ENCODE measurements at regions not wholly inside any gene's neighbourhood (a gene's known extent, or its start where the extent isn't known, plus 50 kb on each side); places are given as distances from the start of the nearest gene placed in this dataset.

- DNase-seq (ENCODE audit: extremely low spot score): no peak
- TF ChIP-seq FOXK2 (IDR thresholded peaks at IDR 0.05) (no peak), SP1 (IDR thresholded peaks at IDR 0.05) (no peak), FOXM1 (IDR thresholded peaks at IDR 0.05; ENCODE audit: borderline replicate concordance) (no peak), HDGF (IDR thresholded peaks at IDR 0.05; ENCODE audit: borderline replicate concordance) (no peak), FOXA1 (IDR thresholded peaks at IDR 0.05) (no peak), ZNF384 (IDR thresholded peaks at IDR 0.05) (no peak), ELF4 (IDR thresholded peaks at IDR 0.05) (no peak), PKNOX1 (IDR thresholded peaks at IDR 0.05) (no peak), LEF1 (IDR thresholded peaks at IDR 0.05; ENCODE audit: borderline replicate concordance) (no peak), ARNT (IDR thresholded peaks at IDR 0.05) (no peak), NFRKB (IDR thresholded peaks at IDR 0.05) (no peak), L3MBTL2 (conservative IDR thresholded peaks at IDR 0.05) (no peak), TARDBP (IDR thresholded peaks at IDR 0.05) (no peak), BHLHE40 (IDR thresholded peaks at IDR 0.05; ENCODE audit: borderline replicate concordance) (no peak), CTBP1 (IDR thresholded peaks at IDR 0.05; ENCODE audit: borderline replicate concordance) (no peak), SUZ12 (IDR thresholded peaks at IDR 0.05) (no peak)
- POLR2A ChIA-PET: no interaction called here
- CTCF ChIA-PET: no interaction called here
These were observed 1707.9 kb upstream of the PRR20A start for GRCh38 chr13:55432814-55433213.

- ChIA-PET CTCF (no interaction called here), POLR2A (no interaction called here)
- no peak for DNase-seq (ENCODE audit: extremely low spot score)
- TF ChIP-seq FOXM1 (IDR thresholded peaks at IDR 0.05; ENCODE audit: borderline replicate concordance): no peak
- no peak for TF ChIP-seq BHLHE40 (IDR thresholded peaks at IDR 0.05; ENCODE audit: borderline replicate concordance)
- TF ChIP-seq L3MBTL2 (conservative IDR thresholded peaks at IDR 0.05): no peak
- TF ChIP-seq ZNF384 (IDR thresholded peaks at IDR 0.05): no peak
- TF ChIP-seq TARDBP (IDR thresholded peaks at IDR 0.05): no peak
- TF ChIP-seq CTBP1 (IDR thresholded peaks at IDR 0.05; ENCODE audit: borderline replicate concordance): no peak
- no peak for TF ChIP-seq SP1 (IDR thresholded peaks at IDR 0.05)
- TF ChIP-seq LEF1 (IDR thresholded peaks at IDR 0.05; ENCODE audit: borderline replicate concordance): no peak
- no peak for TF ChIP-seq FOXA1 (IDR thresholded peaks at IDR 0.05)
- no peak for TF ChIP-seq SUZ12 (IDR thresholded peaks at IDR 0.05)
- no peak for TF ChIP-seq ELF4 (IDR thresholded peaks at IDR 0.05)
- TF ChIP-seq HDGF (IDR thresholded peaks at IDR 0.05; ENCODE audit: borderline replicate concordance): no peak
- TF ChIP-seq FOXK2 (IDR thresholded peaks at IDR 0.05): no peak
- TF ChIP-seq ARNT (IDR thresholded peaks at IDR 0.05): no peak
- no peak for TF ChIP-seq PKNOX1 (IDR thresholded peaks at IDR 0.05)
- no peak for TF ChIP-seq NFRKB (IDR thresholded peaks at IDR 0.05)
These were observed 1703.6 kb upstream of the PRR20A start for GRCh38 chr13:55437162-55437561.

GRCh38 chr13:55439450-55439849 lies 1701.3 kb upstream of the PRR20A start:
- POLR2A ChIA-PET: no interaction called here
- no peak for DNase-seq (ENCODE audit: extremely low spot score)
- no peak for TF ChIP-seq PKNOX1 (IDR thresholded peaks at IDR 0.05)
- TF ChIP-seq ARNT (IDR thresholded peaks at IDR 0.05): no peak
- TF ChIP-seq NFRKB (IDR thresholded peaks at IDR 0.05): no peak
- no peak for TF ChIP-seq CTBP1 (IDR thresholded peaks at IDR 0.05; ENCODE audit: borderline replicate concordance)
- no peak for TF ChIP-seq ZNF384 (IDR thresholded peaks at IDR 0.05)
- TF ChIP-seq LEF1 (IDR thresholded peaks at IDR 0.05; ENCODE audit: borderline replicate concordance): no peak
- TF ChIP-seq TARDBP (IDR thresholded peaks at IDR 0.05): no peak
- no peak for TF ChIP-seq HDGF (IDR thresholded peaks at IDR 0.05; ENCODE audit: borderline replicate concordance)
- TF ChIP-seq SP1 (IDR thresholded peaks at IDR 0.05): no peak
- no peak for TF ChIP-seq FOXK2 (IDR thresholded peaks at IDR 0.05)
- no peak for TF ChIP-seq FOXA1 (IDR thresholded peaks at IDR 0.05)
- TF ChIP-seq SUZ12 (IDR thresholded peaks at IDR 0.05): no peak
- CTCF ChIA-PET: interaction anchor here (0.7 kb wide), 1 partner anchor 1458 kb away, joined by 3 read pairs; no protein-coding TSS in a partner anchor

- ChIA-PET CTCF (no interaction called here), POLR2A (no interaction called here)
- DNase-seq (ENCODE audit: extremely low spot score): no peak
- TF ChIP-seq CTBP1 (IDR thresholded peaks at IDR 0.05; ENCODE audit: borderline replicate concordance): no peak
- no peak for TF ChIP-seq SP1 (IDR thresholded peaks at IDR 0.05)
- TF ChIP-seq ELF4 (IDR thresholded peaks at IDR 0.05): no peak
- TF ChIP-seq ZNF384 (IDR thresholded peaks at IDR 0.05): no peak
- no peak for TF ChIP-seq BHLHE40 (IDR thresholded peaks at IDR 0.05; ENCODE audit: borderline replicate concordance)
- no peak for TF ChIP-seq LEF1 (IDR thresholded peaks at IDR 0.05; ENCODE audit: borderline replicate concordance)
- no peak for TF ChIP-seq TARDBP (IDR thresholded peaks at IDR 0.05)
These were observed 1700.1 kb upstream of the PRR20A start for GRCh38 chr13:55440465-55441085.

- DNase-seq (ENCODE audit: extremely low spot score): no peak
- CTCF ChIA-PET: no interaction called here
- no peak for TF ChIP-seq FOXM1 (IDR thresholded peaks at IDR 0.05; ENCODE audit: borderline replicate concordance)
- TF ChIP-seq BHLHE40 (IDR thresholded peaks at IDR 0.05; ENCODE audit: borderline replicate concordance): no peak
- no peak for TF ChIP-seq LEF1 (IDR thresholded peaks at IDR 0.05; ENCODE audit: borderline replicate concordance)
- TF ChIP-seq FOXA1 (IDR thresholded peaks at IDR 0.05): no peak
- no peak for TF ChIP-seq TARDBP (IDR thresholded peaks at IDR 0.05)
- no peak for TF ChIP-seq HDGF (IDR thresholded peaks at IDR 0.05; ENCODE audit: borderline replicate concordance)
- no peak for TF ChIP-seq FOXK2 (IDR thresholded peaks at IDR 0.05)
- TF ChIP-seq L3MBTL2 (conservative IDR thresholded peaks at IDR 0.05): no peak
- no peak for TF ChIP-seq NFRKB (IDR thresholded peaks at IDR 0.05)
- TF ChIP-seq ELF4 (IDR thresholded peaks at IDR 0.05): no peak
- TF ChIP-seq CTBP1 (IDR thresholded peaks at IDR 0.05; ENCODE audit: borderline replicate concordance): no peak
- POLR2A ChIA-PET: no interaction called here
These were observed 1676.5 kb upstream of the PRR20A start for GRCh38 chr13:55464222-55464621.

GRCh38 chr13:55467476-55467875 lies 1673.2 kb upstream of the PRR20A start:
- no peak for DNase-seq (ENCODE audit: extremely low spot score)
- ChIA-PET POLR2A (no interaction called here), CTCF (no interaction called here)
- TF ChIP-seq NFRKB (IDR thresholded peaks at IDR 0.05) (no peak), SUZ12 (IDR thresholded peaks at IDR 0.05) (no peak), L3MBTL2 (conservative IDR thresholded peaks at IDR 0.05) (no peak), PKNOX1 (IDR thresholded peaks at IDR 0.05) (no peak), ARNT (IDR thresholded peaks at IDR 0.05) (no peak), ZNF384 (IDR thresholded peaks at IDR 0.05) (no peak)
